ENCODE measurements at regions not wholly inside any gene's neighbourhood (a gene's known extent, or its start where the extent isn't known, plus 50 kb on each side); places are given as distances from the start of the nearest gene placed in this dataset.

DNA sequence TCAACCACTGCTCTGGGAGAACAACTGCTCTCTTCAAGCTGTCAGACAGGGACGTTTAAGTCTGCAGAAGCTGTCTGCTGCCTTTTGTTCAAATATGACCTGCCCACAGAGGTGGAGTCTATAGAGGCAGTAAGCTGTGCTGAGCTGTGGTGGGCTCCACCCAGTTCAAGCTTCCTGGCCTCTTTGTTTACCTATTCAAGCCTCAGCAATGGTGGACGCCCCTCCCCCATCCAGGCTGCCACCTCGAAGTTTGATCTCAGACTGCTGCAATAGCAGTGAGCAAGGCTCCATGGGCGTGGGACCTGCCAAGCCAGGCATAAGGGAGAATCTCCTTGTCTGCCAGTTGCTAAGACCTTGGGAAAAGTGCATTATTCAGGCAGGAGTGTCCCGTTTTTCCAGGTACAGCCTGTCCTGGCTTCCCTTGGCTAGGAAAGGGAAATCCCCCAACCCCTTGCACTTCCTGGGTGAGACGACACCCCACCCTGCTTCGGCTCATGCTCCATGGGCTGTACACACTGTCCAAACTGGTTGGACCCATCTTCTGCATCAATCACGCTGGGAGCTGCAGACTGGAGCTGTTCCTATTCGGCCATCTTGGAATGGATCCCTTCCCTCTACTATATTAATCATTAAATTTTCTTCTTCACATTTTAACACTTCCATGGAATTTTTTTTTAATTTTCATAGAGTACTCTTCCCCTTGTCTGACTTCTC lies 167.0 kb upstream of the UBE2E2 start:
- DNase-seq, result no peak

DNA sequence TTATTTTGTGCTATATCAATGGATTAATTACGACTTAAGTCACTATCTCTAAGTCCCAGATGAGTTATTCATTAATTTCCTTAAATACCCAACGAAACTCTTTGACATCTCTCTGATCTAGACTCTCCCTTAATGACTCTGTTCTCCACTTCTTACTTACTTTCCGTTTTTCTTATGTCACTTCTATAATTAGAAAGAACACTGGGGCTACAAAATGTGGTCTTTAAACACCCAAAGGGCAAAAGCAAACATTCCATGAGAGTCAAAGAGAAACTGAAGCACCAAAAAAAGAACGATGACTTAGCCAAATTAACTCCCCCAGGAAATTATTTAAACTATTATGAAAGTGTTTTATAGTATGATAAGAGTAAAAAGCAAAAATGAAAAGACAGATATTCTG lies 166.4 kb upstream of the UBE2E2 start:
- DNase-seq, result no peak

DNA sequence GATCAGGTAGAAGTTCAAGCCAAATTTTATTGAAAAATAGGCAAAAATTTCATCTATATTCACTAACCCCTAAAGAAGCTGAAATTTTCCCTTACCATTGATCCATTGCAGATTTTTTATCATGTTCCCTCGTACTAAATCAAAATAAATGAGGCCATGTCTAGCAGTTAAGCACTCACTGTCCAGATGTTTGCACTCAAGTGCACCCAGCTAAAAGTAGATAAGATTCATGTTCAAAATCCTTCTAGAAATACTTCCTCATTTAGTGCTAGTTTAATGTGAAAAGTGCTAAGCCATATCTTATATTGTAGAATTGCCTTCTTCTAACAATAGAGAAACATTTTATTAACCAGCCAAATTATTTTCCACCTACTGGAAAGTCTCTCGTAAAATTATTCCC lies 164.7 kb upstream of the UBE2E2 start:
- DNase-seq, result no peak

DNA sequence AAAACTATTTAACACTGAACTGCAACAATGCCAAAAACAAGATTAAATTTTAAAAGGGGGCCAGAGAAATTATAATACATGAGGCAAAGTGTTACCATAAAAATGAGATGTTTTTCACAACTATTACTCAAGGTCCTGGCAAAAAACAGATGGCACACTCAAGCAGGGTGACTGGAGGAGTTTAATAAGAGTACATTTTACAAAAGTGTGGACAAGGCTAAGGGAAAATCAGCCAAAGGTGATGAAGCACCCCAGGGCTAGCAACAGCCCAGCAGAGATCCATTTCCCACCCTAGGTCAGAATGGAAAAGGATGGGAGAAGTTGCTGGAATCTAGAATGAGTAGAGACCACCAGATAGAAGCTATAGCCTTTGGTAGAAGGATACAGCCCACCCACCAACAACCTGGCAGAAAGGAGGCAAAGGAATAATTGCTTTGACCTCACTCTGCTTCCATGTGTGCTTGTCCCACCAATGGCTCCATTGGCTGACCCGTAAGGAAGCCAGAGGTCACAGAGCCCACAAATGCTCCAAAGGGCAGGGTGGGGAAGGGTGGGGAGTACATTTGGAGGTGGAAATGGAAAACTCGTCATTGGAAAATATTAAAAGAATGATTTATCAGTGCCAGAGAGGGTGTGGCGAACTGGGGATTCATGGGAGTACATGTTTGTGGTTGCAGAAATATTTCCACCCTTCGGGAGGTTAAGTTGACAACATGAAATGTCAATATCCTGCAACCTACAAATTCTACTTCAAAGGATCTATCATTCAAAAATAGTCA lies 161.0 kb upstream of the UBE2E2 start:
- DNase-seq, result no peak

DNA sequence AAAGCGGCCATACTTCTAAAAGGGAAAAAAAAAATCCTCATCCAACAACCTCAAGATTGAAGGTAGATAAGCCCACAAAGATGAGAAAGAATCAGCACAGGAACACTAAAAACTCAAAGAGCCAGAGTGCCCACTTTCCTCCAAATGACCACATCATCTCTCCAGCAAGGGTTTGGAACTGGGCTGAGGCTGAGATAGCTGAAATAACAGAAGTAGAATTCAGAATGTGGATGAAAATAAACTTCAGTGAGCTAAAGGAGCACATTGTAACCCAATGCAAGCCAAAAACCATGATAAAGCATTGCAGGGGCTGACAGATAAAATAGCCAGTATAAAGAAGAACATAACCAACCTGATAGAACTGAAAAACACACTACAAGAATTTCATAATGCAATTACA lies 158.7 kb upstream of the UBE2E2 start:
- DNase-seq, result no peak

DNA sequence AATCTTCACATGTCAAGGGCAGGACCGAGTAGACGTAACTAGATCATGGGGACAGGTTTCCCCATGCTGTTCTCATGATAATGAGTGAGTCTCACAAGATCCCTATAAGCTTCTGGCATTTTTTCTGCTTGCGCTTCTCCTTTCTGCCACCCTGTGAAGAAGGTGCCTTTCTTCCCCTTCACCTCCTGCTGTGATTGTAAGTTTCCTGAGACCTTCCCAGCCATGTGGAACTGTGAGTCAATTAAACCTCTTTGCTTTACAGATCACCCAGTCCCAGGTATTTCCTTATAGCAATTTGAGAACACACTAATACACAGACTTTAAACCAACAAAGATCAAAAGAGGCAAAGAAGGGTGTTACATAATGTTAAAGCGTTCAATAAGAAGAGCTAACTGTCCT lies 156.6 kb upstream of the UBE2E2 start:
- no peak for DNase-seq

DNA sequence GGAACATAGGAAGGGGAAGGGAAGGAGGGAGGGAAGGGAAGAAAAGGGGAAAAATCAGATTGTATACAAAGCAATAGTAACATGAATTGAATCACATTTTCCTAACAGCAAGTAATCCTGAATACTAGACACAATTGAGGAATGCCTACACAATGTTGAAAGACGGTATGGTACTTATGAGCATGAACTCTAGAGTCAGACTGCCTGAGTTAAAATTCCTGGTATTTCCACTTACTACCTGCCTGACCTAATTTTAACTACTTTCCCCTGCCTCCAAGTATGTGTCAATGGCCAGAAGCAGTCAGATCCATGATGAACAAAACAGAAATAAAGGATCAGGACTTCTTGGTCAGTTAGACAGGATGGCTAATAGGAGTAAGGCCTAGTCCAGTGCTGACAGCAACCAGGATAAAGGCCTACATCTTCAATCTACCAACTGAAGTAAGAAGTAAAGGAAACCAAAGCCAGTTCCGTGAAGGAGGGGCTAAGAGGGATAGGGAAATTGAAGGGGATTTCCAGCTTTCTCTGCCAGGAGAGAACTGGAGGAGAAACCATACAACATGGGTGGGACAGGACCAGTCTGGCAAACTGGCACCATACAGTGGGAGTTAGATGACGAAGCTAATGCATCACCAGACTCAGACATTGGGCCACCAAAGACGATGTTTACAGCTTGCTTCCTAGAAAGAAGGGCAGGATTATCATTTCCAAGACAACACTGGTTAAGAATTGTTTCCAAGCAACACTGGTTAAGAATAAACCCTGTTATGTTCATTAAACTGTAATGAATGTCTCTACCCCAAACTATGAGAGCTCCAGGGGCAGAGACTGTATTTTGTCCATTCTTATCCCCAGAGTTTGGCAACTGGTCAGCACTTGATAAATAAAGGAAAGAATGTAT lies 151.6 kb upstream of the UBE2E2 start:
- no peak for DNase-seq

DNA sequence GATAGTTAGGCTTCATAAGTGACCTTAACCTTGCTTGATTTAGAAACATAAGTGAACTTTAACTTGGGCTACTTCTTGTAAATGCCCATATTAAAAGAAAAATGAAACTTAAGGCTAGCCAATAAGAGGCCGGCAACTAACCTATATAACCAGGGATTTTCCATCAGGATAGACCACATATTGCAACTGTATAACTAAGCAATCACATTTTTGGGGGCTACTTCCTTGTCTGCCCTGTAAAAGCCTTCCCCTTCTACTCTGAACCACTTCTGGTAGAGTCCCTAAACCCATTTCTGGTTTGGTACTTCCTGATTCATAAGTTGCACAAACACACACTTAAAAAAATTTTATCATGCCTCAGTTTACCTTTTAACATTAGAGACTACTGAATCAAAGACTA lies 150.9 kb upstream of the UBE2E2 start:
- DNase-seq, result no peak

DNA sequence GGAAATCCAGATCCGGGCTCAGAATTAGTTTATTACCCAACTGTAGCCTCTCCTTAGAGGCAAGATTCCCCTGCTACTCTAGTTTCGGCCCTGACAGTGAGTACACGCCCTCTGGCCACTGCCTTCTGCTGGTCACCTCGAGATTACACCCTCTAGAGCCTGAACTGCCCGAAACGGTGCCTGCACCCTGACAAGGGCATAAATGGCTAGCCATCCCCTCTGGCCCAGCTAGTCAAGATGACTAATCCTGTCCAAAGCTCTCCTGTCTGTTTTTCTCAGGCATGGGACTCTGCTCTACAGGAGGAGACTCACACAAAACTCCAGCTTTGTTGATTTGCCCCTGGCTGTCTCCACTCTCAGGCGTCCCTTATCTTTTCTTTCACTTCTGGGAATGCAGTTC lies 150.5 kb upstream of the UBE2E2 start:
- DNase-seq, result no peak

DNA sequence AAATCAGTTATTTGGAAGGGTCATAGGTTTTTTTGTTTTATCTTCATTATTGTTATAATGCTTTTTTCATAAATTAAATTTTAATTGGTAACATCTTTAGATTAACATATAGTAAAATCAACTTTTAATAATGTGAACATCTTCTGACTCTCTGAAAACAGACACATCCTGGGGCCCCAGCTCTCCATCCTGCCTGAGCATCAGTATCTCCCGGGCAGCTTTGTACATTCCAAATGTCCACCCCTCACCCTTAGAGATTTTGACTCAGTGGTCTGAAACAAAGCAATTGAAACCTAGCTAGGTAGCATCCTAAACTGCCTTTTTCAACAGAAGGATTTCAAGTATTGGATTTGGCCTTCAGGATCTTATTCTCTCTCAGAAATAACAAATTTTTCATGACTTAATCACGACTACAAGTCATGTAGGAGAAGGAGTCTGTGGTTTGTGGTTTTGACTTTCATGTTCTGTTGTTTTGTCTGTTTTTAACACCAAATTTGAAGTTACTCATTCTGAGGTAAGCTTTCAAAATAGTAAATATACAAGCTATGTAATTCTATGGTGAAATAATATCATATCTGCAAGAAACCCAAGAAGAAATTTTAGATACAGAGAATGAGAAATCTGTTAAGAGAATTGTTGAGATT lies 147.3 kb upstream of the UBE2E2 start:
- peak; percentile 35 for DNase-seq

DNA sequence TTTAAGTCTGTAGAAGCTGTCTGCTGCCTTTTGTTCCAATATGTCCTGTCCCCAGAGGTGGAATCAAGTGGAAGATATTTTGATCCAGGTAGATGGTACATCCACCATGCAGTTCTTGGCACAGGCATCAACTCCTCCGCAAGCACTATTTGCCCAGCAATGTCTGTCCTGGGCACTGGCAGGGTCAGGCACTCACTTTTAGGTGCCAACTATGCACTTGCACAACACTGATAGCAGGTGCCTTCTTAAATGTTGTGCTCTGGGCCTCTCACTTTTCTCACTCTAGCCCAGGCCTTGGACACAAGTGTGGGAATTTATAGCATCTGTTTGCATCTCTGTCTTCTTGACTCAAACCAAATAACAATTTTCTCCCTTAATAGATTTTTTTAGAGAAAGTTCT lies 140.5 kb upstream of the UBE2E2 start:
- no peak for DNase-seq

DNA sequence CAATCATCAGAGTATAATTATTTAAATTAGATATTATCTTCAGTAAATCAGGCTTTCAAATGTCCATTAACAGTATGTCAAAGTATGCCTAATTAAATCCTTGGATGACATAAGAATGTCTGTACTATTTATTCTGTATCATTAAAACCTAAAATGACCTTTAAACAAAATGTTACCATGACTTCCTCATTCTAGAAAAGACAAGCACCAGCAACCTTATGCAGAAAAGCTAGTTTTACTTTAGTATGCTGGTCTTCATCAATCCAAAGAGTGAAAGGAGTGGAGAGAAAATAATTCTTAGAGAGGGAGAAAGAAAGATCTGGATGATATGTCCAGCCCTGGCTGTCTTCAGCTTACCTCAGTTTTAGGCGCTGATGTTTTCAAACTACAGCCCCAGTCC lies 140.1 kb upstream of the UBE2E2 start:
- DNase-seq, result no peak

DNA sequence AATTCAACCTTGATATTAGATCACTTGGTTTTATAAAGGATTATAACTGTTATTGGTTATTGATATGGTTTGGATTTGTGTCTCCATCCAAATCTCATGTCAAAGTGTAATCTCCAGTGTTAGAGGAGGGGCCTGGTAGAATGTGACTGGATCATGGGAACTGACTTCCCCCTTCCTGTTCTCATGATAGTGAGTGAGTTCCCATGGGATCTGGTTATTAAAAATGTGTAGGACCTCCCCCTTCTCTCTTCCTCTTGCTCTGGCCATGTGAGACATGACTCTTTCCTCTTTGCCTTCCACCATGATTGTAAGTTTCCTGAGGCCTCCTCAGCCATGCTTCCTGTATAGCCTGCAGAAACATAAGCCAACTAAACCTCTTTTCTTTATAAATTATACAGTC lies 136.0 kb upstream of the UBE2E2 start:
- no peak for DNase-seq

DNA sequence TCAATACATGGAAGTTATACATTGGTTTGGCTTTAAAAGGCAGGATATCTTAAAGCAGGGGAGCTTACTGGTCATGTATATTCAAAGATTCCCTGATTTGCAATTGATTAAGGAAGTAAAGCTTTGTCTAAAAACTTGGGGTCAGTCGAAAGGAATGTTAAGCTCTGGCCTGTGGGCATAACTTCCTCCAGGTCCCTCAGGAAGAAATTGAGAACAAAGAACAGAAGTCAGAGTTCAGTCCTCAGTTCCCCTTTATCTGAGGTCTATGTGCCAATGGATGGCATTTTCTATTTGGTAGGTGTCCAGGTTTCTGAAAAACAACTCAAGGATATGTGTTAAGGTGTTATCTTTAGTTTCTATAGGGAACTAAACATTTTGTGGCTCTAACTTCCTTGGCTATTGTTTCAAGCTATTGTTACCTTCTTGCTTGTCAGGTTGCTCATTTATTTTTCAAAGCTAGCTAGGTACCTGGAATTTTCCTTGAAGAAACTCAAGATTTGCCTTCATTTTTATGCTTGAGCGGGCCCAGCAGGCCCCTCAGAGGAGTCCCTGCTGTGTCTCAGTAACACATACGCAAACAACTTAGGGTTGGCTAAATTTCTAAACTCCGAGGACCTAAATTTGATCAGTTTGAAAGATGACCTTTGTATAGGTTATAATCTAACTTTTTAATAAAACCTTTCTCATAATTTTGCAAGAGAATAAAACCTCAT lies 135.0 kb upstream of the UBE2E2 start:
- no peak for DNase-seq

DNA sequence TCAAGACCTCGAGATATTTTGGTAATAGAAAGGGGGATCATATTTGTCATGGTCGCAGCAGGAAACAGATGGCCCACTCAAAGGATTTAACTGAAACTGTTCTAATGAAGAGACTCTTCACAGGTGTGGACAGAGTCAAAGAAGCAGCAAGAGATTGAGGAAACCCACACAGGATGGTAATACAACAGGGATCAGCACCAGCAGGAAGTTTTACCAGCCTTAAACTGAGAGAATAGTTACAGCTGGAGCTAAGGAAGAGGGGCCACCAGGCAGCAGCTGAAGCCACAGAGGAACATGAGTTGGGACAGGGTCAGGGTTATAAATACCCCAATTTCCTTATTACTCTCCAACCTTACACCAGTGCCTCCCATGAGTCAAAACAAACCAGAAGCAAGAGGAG lies 131.8 kb upstream of the UBE2E2 start:
- DNase-seq, result no peak

DNA sequence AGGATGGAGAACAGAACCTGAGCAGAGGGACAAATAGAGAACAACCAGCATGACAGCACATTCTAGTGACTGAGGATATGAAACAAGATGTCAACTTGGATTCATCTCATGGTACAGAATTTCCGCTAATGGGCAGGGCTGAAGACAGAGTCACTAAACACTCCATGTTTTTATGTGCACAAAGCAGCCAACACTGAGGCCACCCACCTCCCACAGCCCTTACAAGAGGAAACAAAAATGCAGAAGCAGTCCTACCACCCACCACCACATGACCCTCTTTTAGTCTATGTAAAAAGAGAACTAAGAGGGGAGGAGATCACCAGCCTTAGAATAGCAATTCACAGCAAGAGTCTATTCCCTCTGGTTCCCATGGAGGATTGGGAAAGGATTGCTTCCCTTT lies 131.4 kb upstream of the UBE2E2 start:
- no peak for DNase-seq

DNA sequence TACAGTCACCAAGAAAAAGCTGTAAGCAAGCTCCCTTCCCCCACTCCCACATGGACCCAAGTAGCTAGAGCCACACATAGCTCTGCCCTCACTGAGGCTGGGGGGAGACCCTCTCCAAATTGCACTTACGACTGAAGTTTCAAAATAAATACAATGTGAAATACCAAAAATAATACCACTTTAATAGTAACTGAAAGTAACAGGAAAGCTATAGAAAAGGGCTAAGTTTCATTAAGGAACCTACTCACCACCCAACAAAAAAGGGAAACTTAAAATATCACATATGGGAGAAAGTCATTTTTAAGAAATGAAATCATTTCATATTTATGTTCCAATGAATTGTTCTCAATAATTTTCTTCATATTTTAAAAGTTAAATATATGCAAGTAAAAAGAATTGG lies 130.4 kb upstream of the UBE2E2 start:
- DNase-seq, result no peak

DNA sequence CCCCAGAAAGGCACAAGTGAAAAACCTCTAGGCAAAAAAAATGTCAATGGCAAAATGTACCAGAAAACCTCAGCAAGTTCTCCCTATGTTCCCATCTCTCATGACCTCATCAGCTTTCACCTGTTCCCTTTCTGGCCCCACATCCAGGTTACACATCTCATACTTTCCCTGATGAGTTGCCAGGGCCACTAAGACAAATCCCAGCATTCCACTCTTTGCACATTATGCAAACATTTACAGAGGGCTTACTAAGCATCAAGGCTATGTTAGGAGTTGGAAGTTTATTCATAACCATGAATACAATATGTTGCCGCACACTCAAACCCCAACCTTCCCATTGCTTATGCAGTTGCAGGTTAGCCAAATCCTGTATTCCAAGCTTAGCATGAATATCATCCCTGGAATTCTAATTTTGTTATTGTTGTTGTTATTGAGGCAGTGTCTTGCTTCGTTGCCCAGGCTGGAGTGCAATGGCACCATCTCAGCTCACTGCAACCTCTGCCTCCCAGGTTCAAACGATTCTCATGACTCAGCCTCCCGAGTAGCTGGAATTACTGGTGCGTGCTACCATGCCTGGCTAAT lies 129.3 kb upstream of the UBE2E2 start:
- DNase-seq, result no peak

DNA sequence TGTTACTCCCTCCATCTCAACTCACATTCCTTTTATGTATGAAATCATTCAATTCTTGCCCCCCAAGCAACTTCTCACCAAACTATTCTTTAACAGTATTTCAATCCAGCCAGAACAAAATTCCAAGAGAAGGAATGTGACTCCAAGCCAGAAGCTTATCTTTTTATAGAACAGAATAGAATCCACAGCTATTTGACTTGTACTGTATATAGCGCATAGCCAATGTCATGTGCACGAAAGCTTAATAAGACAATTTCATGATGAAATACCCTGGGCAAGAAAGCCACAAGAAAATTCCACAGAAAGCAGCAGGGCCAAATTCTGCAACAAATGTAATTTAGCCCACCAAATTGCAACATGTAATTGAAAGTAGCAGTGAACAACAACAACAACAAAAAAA lies 127.6 kb upstream of the UBE2E2 start:
- no peak for DNase-seq

DNA sequence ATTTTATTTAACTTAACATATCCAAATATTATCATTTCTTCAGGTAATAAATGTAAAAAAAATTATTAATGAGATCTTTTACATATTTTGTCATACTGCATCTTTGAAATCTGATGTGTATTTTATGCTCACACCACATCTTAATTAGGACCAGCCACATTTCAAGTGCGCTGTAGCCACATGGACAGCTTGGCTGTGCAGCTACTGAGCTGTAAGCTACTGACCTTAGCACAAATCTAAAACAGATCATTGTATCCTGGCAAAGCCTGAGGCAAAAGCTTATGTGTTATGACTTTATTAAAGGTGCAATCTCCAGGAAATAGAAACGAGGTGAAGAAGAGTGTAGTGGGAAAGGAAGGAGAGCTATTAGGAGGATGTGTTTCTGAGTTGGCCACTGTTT lies 126.7 kb upstream of the UBE2E2 start:
- no peak for DNase-seq

DNA sequence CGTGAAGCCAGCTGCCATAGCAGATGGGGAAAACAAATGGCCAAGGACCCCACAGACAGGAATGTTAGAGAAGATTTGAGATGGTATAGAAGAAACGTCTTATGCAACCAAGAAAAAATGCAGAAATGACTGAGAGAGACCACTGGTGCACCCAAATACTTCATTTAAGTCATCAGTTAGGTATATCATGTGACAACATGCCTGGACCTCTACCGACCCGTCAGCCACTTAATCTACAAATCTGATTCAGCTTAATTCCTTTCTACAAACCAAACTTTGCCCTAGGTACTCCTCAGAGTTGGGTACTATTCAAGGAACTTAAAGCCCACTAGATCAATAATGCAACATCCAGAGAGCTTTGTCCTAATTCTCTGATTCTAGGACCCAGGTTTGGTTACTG lies 126.0 kb upstream of the UBE2E2 start:
- DNase-seq, result no peak

DNA sequence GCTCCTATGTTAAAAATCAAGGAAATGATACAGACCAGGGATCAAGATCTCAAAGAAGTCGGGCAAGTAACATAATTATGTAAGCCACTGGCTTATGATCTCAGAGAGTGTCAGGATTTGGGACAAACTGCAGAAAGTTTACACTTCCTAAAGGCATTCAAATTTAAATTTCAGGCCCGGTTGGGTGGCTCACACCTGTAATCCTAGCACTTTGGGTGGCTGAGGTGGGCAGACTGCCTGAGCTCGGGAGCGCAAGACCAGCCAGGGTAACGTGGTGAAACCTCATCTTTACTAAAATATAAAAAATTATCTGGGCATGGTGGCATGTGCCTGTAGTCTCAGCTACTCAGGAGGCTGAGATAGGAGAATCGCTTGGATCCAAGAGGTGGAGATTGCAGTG lies 124.4 kb upstream of the UBE2E2 start:
- DNase-seq, result no peak

Measured in amniotic stem cell (primary cell).